ENCODE measurements at regions not wholly inside any gene's neighbourhood (a gene's known extent, or its start where the extent isn't known, plus 50 kb on each side); places are given as distances from the start of the nearest gene placed in this dataset.
"Not testable (repeated sequence)": the region's sequence is repeated elsewhere in the genome, so short reads cannot be mapped to it uniquely, and the experiment has no call there.

- Histone ChIP-seq H3K4me1 (ENCODE audit: control extremely low read depth in 1 of 4, control insufficient read depth in 4 of 4, insufficient read depth in 4 of 4, low read length in 3 of 4) (no peaks in the 10 kb centered on the region), H3K9me3 (ENCODE audit: control extremely low read depth in 1 of 5, control insufficient read depth in 4 of 5, insufficient read depth in 2 of 5, low read depth in 1 of 5, low read length in 4 of 5) (no peaks in the 10 kb centered on the region), H3K4me3 (ENCODE audit: control insufficient read depth in 1 of 7, extremely low read depth in 1 of 7, insufficient read depth in 4 of 7, low read depth in 2 of 7, low read length in 6 of 7) (no peak overlapping the region), H3K27me3 (replicated peaks in 2 of 5; ENCODE audit: control insufficient read depth in 4 of 5, insufficient read depth in 5 of 5, low read length in 4 of 5) (peaks cover 0 to 8% (median 0%) of the 10 kb centered on the region in 5 experiments), H3K27ac (ENCODE audit: insufficient read depth in 1 of 2, low read depth in 1 of 2, low read length in 2 of 2, poor library complexity in 1 of 2, severe bottlenecking in 2 of 2) (no peak overlapping the region), H3K36me3 (ENCODE audit: control insufficient read depth in 4 of 4, insufficient read depth in 4 of 4, low read length in 3 of 4) (no peaks in the 10 kb centered on the region)
- CTCF ChIA-PET = no interaction called here
- POLR2A ChIA-PET = no interaction called here
- DNase-seq = no peak
- 76% methylated on average over 4 of the region's 4 CpGs for WGBS (ENCODE audit: insufficient coverage)
Measured at GRCh38 chr17:52885882-52886281, 727.4 kb upstream of the CA10 start.

DNA sequence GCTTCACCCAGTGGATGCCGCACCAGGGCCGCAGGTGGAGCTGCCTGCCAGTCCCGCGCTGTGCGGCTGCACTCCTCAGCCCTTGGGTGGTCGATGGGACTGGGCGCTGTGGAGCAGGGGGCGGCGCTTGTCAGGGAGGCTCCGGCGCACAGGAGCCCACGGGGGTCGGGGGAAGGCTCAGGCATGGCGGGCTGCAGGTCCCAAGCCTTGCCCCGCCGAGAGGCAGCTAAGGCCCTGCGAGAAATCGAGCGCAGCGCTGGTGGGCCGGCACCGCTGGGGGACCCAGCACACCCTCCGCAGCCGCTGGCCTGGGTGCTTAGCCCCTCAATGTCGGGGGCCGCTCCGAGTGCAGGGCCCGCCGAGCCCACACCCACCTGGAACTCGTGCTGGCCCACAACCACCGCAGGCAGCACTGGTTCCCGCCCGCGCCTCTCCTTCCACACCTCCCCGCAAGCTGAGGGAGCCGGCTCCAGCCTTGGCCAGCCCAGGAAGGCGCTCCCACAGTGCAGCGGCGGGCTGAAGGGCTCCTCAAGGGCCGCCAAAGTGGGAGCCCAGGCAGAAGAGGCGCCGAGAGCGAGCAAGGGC lies 725.5 kb upstream of the CA10 start:
- H3K27ac ChIP-seq (ENCODE audit: insufficient read depth in 1 of 2, low read depth in 1 of 2, low read length in 2 of 2, poor library complexity in 1 of 2, severe bottlenecking in 2 of 2); H3K9me3 ChIP-seq (ENCODE audit: control extremely low read depth in 1 of 5, control insufficient read depth in 4 of 5, insufficient read depth in 2 of 5, low read depth in 1 of 5, low read length in 4 of 5); H3K36me3 ChIP-seq (ENCODE audit: control insufficient read depth in 4 of 4, insufficient read depth in 4 of 4, low read length in 3 of 4); DNase-seq; H3K4me1 ChIP-seq (ENCODE audit: control extremely low read depth in 1 of 4, control insufficient read depth in 4 of 4, insufficient read depth in 4 of 4, low read length in 3 of 4); H3K4me3 ChIP-seq (ENCODE audit: control insufficient read depth in 1 of 7, extremely low read depth in 1 of 7, insufficient read depth in 4 of 7, low read depth in 2 of 7, low read length in 6 of 7); CTCF ChIA-PET; H3K27me3 ChIP-seq (replicated peaks in 2 of 5; ENCODE audit: control insufficient read depth in 4 of 5, insufficient read depth in 5 of 5, low read length in 4 of 5): not testable (repeated sequence)
- POLR2A ChIA-PET = interaction anchor here (0.6 kb wide), 1 partner anchor 17 kb away, joined by 3 read pairs; no protein-coding TSS in a partner anchor
- 48% methylated on average over 33 of the region's 43 CpGs for WGBS (ENCODE audit: insufficient coverage)

- POLR2A ChIA-PET; H3K9me3 ChIP-seq (ENCODE audit: control extremely low read depth in 1 of 5, control insufficient read depth in 4 of 5, insufficient read depth in 2 of 5, low read depth in 1 of 5, low read length in 4 of 5); H3K4me3 ChIP-seq (ENCODE audit: control insufficient read depth in 1 of 7, extremely low read depth in 1 of 7, insufficient read depth in 4 of 7, low read depth in 2 of 7, low read length in 6 of 7); H3K27ac ChIP-seq (ENCODE audit: insufficient read depth in 1 of 2, low read depth in 1 of 2, low read length in 2 of 2, poor library complexity in 1 of 2, severe bottlenecking in 2 of 2); H3K4me1 ChIP-seq (ENCODE audit: control extremely low read depth in 1 of 4, control insufficient read depth in 4 of 4, insufficient read depth in 4 of 4, low read length in 3 of 4); H3K36me3 ChIP-seq (ENCODE audit: control insufficient read depth in 4 of 4, insufficient read depth in 4 of 4, low read length in 3 of 4); H3K27me3 ChIP-seq (replicated peaks in 2 of 5; ENCODE audit: control insufficient read depth in 4 of 5, insufficient read depth in 5 of 5, low read length in 4 of 5); DNase-seq; CTCF ChIA-PET: not testable (repeated sequence)
- 100% methylated on average over 1 of the region's 3 CpGs for WGBS (ENCODE audit: insufficient coverage)
Measured at GRCh38 chr17:52846767-52847166, 688.3 kb upstream of the CA10 start.

GRCh38 chr17:52841971-52842370 lies 683.5 kb upstream of the CA10 start:
- no peaks in the 10 kb centered on the region for H3K27me3 ChIP-seq (replicated peaks in 2 of 5; ENCODE audit: control insufficient read depth in 4 of 5, insufficient read depth in 5 of 5, low read length in 4 of 5)
- 98% methylated on average over 12 of the region's 12 CpGs for WGBS (ENCODE audit: insufficient coverage)
- H3K4me1 ChIP-seq (ENCODE audit: control extremely low read depth in 1 of 4, control insufficient read depth in 4 of 4, insufficient read depth in 4 of 4, low read length in 3 of 4) = no peaks in the 10 kb centered on the region
- POLR2A ChIA-PET = no interaction called here
- no peak overlapping the region for H3K27ac ChIP-seq (ENCODE audit: insufficient read depth in 1 of 2, low read depth in 1 of 2, low read length in 2 of 2, poor library complexity in 1 of 2, severe bottlenecking in 2 of 2)
- CTCF ChIA-PET = no interaction called here
- H3K36me3 ChIP-seq (ENCODE audit: control insufficient read depth in 4 of 4, insufficient read depth in 4 of 4, low read length in 3 of 4) = no peaks in the 10 kb centered on the region
- H3K4me3 ChIP-seq (ENCODE audit: control insufficient read depth in 1 of 7, extremely low read depth in 1 of 7, insufficient read depth in 4 of 7, low read depth in 2 of 7, low read length in 6 of 7) = no peak overlapping the region
- DNase-seq = no peak
- no peaks in the 10 kb centered on the region for H3K9me3 ChIP-seq (ENCODE audit: control extremely low read depth in 1 of 5, control insufficient read depth in 4 of 5, insufficient read depth in 2 of 5, low read depth in 1 of 5, low read length in 4 of 5)

GRCh38 chr17:52837492-52837891 lies 679.0 kb upstream of the CA10 start:
- 100% methylated on average over 2 of the region's 3 CpGs for WGBS (ENCODE audit: insufficient coverage)
- Histone ChIP-seq H3K36me3 (ENCODE audit: control insufficient read depth in 4 of 4, insufficient read depth in 4 of 4, low read length in 3 of 4) (no peaks in the 10 kb centered on the region), H3K4me1 (ENCODE audit: control extremely low read depth in 1 of 4, control insufficient read depth in 4 of 4, insufficient read depth in 4 of 4, low read length in 3 of 4) (no peaks in the 10 kb centered on the region), H3K9me3 (ENCODE audit: control extremely low read depth in 1 of 5, control insufficient read depth in 4 of 5, insufficient read depth in 2 of 5, low read depth in 1 of 5, low read length in 4 of 5) (no peaks in the 10 kb centered on the region), H3K27ac (ENCODE audit: insufficient read depth in 1 of 2, low read depth in 1 of 2, low read length in 2 of 2, poor library complexity in 1 of 2, severe bottlenecking in 2 of 2) (no peak overlapping the region), H3K27me3 (replicated peaks in 2 of 5; ENCODE audit: control insufficient read depth in 4 of 5, insufficient read depth in 5 of 5, low read length in 4 of 5) (no peaks in the 10 kb centered on the region), H3K4me3 (ENCODE audit: control insufficient read depth in 1 of 7, extremely low read depth in 1 of 7, insufficient read depth in 4 of 7, low read depth in 2 of 7, low read length in 6 of 7) (no peak overlapping the region)
- DNase-seq = no peak
- ChIA-PET CTCF (no interaction called here), POLR2A (interaction anchor here (0.6 kb wide), 1 partner anchor 1546 kb away, joined by 3 read pairs; no protein-coding TSS in a partner anchor)

DNA sequence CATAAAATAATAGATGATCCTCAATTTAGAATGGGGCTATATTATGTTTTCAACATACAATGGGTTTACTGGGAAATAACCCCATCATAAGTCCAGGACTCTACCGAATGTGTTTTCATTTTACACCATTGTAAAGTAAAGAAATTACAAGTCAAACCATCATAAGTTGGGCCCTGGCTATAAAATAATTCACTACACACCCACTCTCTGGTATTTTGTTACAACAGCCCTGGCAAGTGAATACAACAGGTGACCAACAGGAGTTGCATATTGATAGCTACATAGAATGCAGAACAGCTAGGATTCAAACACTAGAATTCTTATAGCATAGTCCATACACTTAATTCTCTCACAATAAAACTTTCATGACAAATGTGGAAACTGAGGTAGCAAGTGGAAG lies 673.0 kb upstream of the CA10 start:
- Histone ChIP-seq H3K4me1 (ENCODE audit: control extremely low read depth in 1 of 4, control insufficient read depth in 4 of 4, insufficient read depth in 4 of 4, low read length in 3 of 4) (no peaks in the 10 kb centered on the region), H3K9me3 (ENCODE audit: control extremely low read depth in 1 of 5, control insufficient read depth in 4 of 5, insufficient read depth in 2 of 5, low read depth in 1 of 5, low read length in 4 of 5) (no peaks in the 10 kb centered on the region), H3K36me3 (ENCODE audit: control insufficient read depth in 4 of 4, insufficient read depth in 4 of 4, low read length in 3 of 4) (no peaks in the 10 kb centered on the region), H3K27me3 (replicated peaks in 2 of 5; ENCODE audit: control insufficient read depth in 4 of 5, insufficient read depth in 5 of 5, low read length in 4 of 5) (no peaks in the 10 kb centered on the region), H3K27ac (ENCODE audit: insufficient read depth in 1 of 2, low read depth in 1 of 2, low read length in 2 of 2, poor library complexity in 1 of 2, severe bottlenecking in 2 of 2) (no peak overlapping the region), H3K4me3 (ENCODE audit: control insufficient read depth in 1 of 7, extremely low read depth in 1 of 7, insufficient read depth in 4 of 7, low read depth in 2 of 7, low read length in 6 of 7) (no peak overlapping the region)
- ChIA-PET POLR2A (no interaction called here), CTCF (no interaction called here)
- WGBS (ENCODE audit: insufficient coverage) = 60% methylated on average over 1 of the region's 1 CpG
- DNase-seq = no peak

GRCh38 chr17:52828621-52829020 lies 670.1 kb upstream of the CA10 start:
- no peaks in the 10 kb centered on the region for H3K4me1 ChIP-seq (ENCODE audit: control extremely low read depth in 1 of 4, control insufficient read depth in 4 of 4, insufficient read depth in 4 of 4, low read length in 3 of 4)
- 88% methylated on average over 11 of the region's 11 CpGs for WGBS (ENCODE audit: insufficient coverage)
- H3K36me3 ChIP-seq (ENCODE audit: control insufficient read depth in 4 of 4, insufficient read depth in 4 of 4, low read length in 3 of 4) = no peaks in the 10 kb centered on the region
- no peak for DNase-seq
- no peak overlapping the region for H3K27ac ChIP-seq (ENCODE audit: insufficient read depth in 1 of 2, low read depth in 1 of 2, low read length in 2 of 2, poor library complexity in 1 of 2, severe bottlenecking in 2 of 2)
- POLR2A ChIA-PET = interaction anchor here (0.6 kb wide), 1 partner anchor 82 kb away, joined by 7 read pairs; no protein-coding TSS in a partner anchor
- CTCF ChIA-PET = no interaction called here
- no peaks in the 10 kb centered on the region for H3K9me3 ChIP-seq (ENCODE audit: control extremely low read depth in 1 of 5, control insufficient read depth in 4 of 5, insufficient read depth in 2 of 5, low read depth in 1 of 5, low read length in 4 of 5)
- no peaks in the 10 kb centered on the region for H3K27me3 ChIP-seq (replicated peaks in 2 of 5; ENCODE audit: control insufficient read depth in 4 of 5, insufficient read depth in 5 of 5, low read length in 4 of 5)
- no peak overlapping the region for H3K4me3 ChIP-seq (ENCODE audit: control insufficient read depth in 1 of 7, extremely low read depth in 1 of 7, insufficient read depth in 4 of 7, low read depth in 2 of 7, low read length in 6 of 7)
